ENCODE measurements at regions not wholly inside any gene's neighbourhood (a gene's known extent, or its start where the extent isn't known, plus 50 kb on each side); places are given as distances from the start of the nearest gene placed in this dataset.

DNA sequence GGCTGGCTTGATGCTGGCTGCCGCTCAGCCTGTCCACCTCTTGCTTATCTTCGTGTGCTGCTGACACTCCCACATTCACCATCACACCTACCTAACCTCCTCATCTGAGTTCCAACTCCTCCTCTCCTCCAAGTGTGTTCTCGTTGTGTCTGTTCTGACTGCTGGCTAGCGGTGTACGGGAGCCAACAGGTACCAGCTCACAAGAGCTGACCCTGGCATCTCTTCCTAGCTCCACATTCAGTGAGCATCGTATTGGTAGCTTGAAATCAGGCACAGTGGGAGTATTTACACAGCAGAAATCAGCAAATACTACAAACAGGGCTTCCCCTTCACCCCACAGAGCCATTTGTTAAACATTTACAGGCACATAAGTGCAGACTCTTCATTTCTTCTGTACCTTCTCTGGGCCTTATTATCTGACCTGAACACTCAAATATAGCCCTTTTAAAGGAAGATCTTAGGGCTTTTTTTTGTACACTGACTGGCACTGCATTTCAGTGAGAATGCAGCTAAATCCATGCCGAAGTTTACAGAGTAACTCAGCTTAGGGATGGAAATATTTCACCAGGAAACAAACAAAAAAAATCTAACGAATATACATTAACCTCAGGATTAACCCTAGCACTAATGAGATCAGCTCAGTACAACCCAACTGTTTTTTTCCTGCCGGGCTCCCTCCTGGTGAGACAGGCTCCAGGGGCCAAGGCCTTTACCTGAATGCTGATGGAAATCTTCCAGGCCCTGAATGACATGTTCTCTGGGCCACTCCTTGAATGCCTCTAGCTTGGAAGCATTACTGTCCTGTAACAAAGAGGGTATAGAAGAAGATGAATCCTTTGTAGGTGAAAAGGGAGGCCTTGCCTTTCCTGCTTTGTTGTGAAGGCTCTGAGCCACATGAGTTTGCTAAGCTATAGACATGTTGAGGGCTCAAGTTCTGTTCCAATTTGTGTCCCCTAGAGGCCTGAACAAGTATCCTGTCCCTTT is 150.5 kb upstream of the LPP start:
- ChIA-PET CTCF (no interaction called here), POLR2A (no interaction called here)
- no peaks in the 10 kb centered on the region; the same call in 1 of the 2 replicates for H3K27me3 ChIP-seq (ENCODE audit: control insufficient read depth, insufficient read depth, low read length)
- no peaks in the 10 kb centered on the region for H3K36me3 ChIP-seq (ENCODE audit: control insufficient read depth, insufficient read depth, low read length)
- H3K4me3 ChIP-seq (ENCODE audit: low read depth, low read length), result no peak overlapping the region
- TF ChIP-seq, protein P1, sequence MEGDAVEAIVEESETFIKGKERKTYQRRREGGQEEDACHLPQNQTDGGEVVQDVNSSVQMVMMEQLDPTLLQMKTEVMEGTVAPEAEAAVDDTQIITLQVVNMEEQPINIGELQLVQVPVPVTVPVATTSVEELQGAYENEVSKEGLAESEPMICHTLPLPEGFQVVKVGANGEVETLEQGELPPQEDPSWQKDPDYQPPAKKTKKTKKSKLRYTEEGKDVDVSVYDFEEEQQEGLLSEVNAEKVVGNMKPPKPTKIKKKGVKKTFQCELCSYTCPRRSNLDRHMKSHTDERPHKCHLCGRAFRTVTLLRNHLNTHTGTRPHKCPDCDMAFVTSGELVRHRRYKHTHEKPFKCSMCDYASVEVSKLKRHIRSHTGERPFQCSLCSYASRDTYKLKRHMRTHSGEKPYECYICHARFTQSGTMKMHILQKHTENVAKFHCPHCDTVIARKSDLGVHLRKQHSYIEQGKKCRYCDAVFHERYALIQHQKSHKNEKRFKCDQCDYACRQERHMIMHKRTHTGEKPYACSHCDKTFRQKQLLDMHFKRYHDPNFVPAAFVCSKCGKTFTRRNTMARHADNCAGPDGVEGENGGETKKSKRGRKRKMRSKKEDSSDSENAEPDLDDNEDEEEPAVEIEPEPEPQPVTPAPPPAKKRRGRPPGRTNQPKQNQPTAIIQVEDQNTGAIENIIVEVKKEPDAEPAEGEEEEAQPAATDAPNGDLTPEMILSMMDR (IDR thresholded peaks at IDR 0.05; ENCODE audit: insufficient read depth, low read depth, low read length), result no peak
- no peak for DNase-seq (ENCODE audit: low read depth)

DNA sequence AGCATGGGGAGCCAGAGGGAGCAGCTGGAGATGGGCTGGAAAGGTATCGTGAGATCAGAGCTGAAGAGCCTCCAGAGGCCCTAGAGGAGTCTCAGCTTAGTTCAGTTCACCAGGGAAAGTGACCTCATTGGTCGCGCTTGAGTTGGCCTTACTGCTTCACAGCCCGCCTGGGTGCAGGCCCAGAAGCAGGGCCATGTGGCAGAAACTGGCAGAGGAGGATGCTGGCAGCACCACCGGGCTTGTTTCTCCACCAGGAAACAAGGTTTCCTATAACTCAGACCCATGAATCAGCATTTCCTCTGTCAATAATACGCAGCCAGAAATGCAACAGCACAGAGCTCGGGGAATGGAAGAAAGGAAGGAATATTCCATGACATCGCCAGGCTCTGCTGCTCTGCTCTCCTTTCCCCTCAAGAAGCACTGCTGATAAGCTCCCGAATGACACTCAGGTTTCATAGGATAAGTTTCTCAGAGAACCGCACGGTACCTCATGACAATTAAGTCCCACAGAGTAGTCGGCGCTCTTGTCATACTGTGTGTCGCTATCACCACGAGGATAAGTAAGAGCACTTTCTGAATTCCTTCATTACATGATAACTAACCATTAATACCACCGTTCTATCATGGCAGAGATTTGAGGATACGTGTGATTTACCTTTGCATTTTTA is 147.1 kb upstream of the LPP start:
- ChIA-PET POLR2A (no interaction called here), CTCF (no interaction called here)
- DNase-seq (ENCODE audit: low read depth), result no peak
- Histone ChIP-seq H3K27me3 (ENCODE audit: control insufficient read depth, insufficient read depth, low read length) (no peaks in the 10 kb centered on the region; the same call in 1 of the 2 replicates), H3K4me3 (ENCODE audit: low read depth, low read length) (no peak overlapping the region), H3K36me3 (ENCODE audit: control insufficient read depth, insufficient read depth, low read length) (no peaks in the 10 kb centered on the region)
- TF ChIP-seq, protein P1 (IDR thresholded peaks at IDR 0.05; ENCODE audit: insufficient read depth, low read depth, low read length), result no peak

DNA sequence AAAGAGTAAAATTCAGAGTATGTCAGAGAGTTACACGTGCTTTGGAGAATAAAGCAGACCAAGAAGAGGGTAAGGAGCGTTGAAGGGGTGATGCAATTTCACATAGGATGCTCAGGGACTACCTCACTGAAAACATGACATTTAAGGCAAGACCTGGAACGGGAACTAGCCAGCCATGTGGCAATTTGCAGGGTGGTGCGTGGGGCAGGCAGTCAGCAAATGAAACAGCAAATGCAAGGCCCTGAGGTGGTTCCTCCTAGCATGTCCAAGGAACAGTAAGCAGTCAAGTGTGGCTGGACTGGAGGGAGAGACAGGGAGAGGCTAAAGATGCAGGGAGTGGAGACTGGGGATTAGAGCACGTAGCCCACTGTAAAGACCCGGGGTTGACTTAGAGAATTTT is 146.1 kb upstream of the LPP start:
- Histone ChIP-seq H3K4me3 (ENCODE audit: low read depth, low read length) (no peak overlapping the region), H3K27me3 (ENCODE audit: control insufficient read depth, insufficient read depth, low read length) (no peaks in the 10 kb centered on the region; the same call in 1 of the 2 replicates), H3K36me3 (ENCODE audit: control insufficient read depth, insufficient read depth, low read length) (no peaks in the 10 kb centered on the region)
- ChIA-PET CTCF (no interaction called here), POLR2A (no interaction called here)
- no peak for DNase-seq (ENCODE audit: low read depth)
- TF ChIP-seq, protein P1 (IDR thresholded peaks at IDR 0.05; ENCODE audit: insufficient read depth, low read depth, low read length), result no peak

DNA sequence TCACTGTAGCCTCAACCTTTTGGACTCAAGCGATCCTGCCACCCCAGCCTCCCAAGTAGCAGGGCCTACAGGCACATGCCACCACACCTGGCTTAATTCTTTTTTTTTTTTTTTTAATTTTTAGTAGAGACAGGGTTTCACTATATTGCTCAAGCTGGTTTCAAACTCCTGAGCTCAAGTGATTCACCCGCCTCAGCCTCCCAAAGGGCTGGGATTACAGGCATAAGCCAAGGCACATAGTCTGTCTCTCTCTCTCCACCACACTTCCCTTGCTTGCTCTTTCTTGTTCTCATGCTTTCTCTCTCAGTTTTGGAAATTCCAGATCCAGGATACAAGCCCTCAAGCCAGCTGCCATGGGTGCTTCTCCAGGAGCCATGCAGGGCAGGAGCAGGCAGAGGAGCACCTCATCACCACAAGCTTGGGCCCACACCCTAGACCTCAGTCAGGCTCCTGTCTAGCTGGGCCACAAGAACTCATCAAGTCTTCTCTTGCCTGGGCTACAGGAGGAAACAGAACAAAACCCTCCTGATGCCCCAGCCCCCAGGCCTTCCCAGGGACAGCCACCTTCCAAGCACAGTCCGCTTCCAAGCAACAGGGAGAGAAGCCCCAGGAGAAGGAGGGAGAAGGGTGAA is 145.3 kb upstream of the LPP start:
- Histone ChIP-seq H3K36me3 (ENCODE audit: control insufficient read depth, insufficient read depth, low read length) (no peaks in the 10 kb centered on the region), H3K4me3 (ENCODE audit: low read depth, low read length) (no peak overlapping the region), H3K27me3 (ENCODE audit: control insufficient read depth, insufficient read depth, low read length) (no peaks in the 10 kb centered on the region; the same call in 1 of the 2 replicates)
- TF ChIP-seq, protein P1 (IDR thresholded peaks at IDR 0.05; ENCODE audit: insufficient read depth, low read depth, low read length), result no peak
- ChIA-PET CTCF (no interaction called here), POLR2A (no interaction called here)
- DNase-seq (ENCODE audit: low read depth), result no peak

DNA sequence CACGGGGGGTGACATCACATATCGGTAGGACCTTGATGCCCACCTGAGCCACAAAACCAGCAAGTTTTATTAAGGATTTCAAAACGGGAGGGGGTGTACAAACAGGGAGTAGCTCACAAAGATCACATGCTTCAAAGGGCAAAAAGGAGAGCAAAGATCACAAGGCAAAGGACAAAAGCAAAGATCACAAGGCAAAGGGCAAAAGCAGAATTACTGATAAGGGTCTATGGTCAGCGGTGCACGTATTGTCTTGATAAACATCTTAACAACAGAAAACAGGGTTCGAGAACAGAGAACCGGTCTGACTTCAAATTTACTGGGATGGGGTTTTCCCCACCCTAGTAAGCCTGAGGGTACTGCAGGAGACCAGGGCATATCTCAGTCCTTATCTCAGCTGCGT is 143.5 kb upstream of the LPP start:
- DNase-seq (ENCODE audit: low read depth), result no peak
- POLR2A ChIA-PET, result no interaction called here
- Histone ChIP-seq H3K36me3 (ENCODE audit: control insufficient read depth, insufficient read depth, low read length) (no peaks in the 10 kb centered on the region), H3K27me3 (ENCODE audit: control insufficient read depth, insufficient read depth, low read length) (no peaks in the 10 kb centered on the region; the same call in 1 of the 2 replicates), H3K4me3 (ENCODE audit: low read depth, low read length) (no peak overlapping the region)
- TF ChIP-seq, protein P1 (IDR thresholded peaks at IDR 0.05; ENCODE audit: insufficient read depth, low read depth, low read length), result no peak
- CTCF ChIA-PET, result interaction anchor here (0.6 to 1.7 kb wide), 3 partner anchors 8 to 176 kb away, joined by 3 to 5 read pairs (median 3); no protein-coding TSS in a partner anchor

Data from BJ (cell line).